Loucy (cell line): ENCODE measurements at regions not wholly inside any gene's neighbourhood (a gene's known extent, or its start where the extent isn't known, plus 50 kb on each side); places are given as distances from the start of the nearest gene placed in this dataset.

Experiments
- EZH2phosphoT487 ChIP-seq: fragments of 200-600 bp; IDR thresholded peaks from 2 replicates; pipeline ENCODE4 v1.6.1; 2018; ENCODE audit warnings: antibody characterized with exemption, mild to moderate bottlenecking, moderate library complexity, borderline replicate concordance
- TF ChIP-seq, protein P1 (sequence below): fragments of 200-600 bp; sonication (generic); conservative IDR thresholded peaks from 2 replicates; pipeline ENCODE4 v1.5.1; 2014; ENCODE audit warnings: mild to moderate bottlenecking, antibody characterized with exemption, low read length

- TF ChIP-seq, protein P1, sequence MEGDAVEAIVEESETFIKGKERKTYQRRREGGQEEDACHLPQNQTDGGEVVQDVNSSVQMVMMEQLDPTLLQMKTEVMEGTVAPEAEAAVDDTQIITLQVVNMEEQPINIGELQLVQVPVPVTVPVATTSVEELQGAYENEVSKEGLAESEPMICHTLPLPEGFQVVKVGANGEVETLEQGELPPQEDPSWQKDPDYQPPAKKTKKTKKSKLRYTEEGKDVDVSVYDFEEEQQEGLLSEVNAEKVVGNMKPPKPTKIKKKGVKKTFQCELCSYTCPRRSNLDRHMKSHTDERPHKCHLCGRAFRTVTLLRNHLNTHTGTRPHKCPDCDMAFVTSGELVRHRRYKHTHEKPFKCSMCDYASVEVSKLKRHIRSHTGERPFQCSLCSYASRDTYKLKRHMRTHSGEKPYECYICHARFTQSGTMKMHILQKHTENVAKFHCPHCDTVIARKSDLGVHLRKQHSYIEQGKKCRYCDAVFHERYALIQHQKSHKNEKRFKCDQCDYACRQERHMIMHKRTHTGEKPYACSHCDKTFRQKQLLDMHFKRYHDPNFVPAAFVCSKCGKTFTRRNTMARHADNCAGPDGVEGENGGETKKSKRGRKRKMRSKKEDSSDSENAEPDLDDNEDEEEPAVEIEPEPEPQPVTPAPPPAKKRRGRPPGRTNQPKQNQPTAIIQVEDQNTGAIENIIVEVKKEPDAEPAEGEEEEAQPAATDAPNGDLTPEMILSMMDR, result no peak
- TF ChIP-seq EZH2phosphoT487, result no peak
Measured at GRCh38 chr12:58034311-58034710, 92.9 kb downstream of the ATP23 start.
